GM21529 (cell line): ENCODE measurements at regions not wholly inside any gene's neighbourhood (a gene's known extent, or its start where the extent isn't known, plus 50 kb on each side); places are given as distances from the start of the nearest gene placed in this dataset.

Experiments
- ATAC-seq: cut with Tn5 transposase; IDR thresholded peaks from one replicate; pipeline ENCODE4 v1.9.1; 2021; ENCODE audit not compliant: unreplicated experiment

DNA sequence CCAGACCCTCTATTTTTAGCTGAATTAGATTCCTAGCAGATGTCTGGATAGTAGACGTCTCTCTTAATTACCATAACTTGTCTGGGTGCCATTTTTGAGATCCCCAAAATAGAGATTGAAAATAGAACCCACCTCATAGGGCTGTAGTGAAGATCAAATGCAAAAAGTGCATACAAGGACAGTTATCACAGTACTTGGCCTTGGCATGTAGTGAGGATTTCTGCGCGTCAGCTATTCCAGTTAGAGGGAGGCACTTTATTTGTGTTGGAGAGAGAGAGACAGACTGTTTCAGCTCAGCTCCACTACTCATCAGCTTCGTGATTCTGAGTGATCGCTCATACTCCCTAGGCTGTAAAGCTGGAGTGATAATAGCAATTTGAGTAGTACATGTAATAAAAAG lies 59.6 kb upstream of the CDH13 start:
- no peak for ATAC-seq

- ATAC-seq, result no peak
Observed at GRCh38 chr16:82563401-82563800, 63.4 kb upstream of the CDH13 start.

DNA sequence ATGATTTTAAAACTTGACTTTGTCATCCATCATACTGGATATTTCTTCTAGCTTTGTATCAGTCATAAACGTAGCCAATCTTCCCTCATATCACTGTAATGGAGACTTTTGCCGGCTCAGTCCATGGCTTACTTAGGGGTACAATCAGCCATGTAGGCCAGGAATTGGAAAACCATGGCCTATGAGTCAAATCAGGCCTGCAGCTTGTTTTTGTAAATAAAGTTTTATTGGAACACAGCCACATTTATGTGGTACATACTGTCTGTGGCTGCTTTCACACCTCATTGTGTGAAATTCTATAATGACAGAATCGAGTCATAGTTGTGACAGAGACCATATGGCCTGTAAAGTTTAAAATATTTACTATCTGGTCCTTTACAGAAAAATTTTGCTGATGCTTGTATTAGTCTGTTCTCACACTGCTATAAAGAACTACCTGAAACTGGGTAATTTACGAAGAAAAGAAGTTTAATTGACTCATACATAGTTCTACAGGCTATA lies 64.5 kb upstream of the CDH13 start:
- ATAC-seq, result no peak

DNA sequence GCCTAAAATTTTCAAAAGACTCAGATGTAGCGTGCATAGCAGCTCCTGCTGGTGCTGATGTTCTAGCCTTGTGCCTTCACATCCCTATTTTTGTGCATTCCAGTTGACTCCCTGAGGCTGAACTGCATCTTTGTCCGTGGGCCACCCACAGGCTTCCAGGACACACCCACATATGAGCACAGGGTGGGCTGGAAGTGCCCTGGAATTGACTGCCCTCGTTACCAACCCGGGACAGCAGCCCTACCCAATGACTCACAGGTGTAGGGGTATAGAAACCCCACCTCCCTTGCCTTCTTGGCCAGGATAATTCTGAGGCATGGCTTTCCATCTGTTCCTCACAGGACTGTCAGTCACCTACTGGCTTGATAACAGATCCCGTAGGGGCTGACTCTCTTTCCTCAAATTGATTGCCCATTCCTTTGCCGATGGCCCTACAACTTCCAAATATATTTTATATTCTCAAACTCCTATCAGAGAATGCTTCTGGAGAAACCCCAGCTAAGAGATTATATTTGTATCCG lies 65.9 kb upstream of the CDH13 start:
- ATAC-seq, result no peak

DNA sequence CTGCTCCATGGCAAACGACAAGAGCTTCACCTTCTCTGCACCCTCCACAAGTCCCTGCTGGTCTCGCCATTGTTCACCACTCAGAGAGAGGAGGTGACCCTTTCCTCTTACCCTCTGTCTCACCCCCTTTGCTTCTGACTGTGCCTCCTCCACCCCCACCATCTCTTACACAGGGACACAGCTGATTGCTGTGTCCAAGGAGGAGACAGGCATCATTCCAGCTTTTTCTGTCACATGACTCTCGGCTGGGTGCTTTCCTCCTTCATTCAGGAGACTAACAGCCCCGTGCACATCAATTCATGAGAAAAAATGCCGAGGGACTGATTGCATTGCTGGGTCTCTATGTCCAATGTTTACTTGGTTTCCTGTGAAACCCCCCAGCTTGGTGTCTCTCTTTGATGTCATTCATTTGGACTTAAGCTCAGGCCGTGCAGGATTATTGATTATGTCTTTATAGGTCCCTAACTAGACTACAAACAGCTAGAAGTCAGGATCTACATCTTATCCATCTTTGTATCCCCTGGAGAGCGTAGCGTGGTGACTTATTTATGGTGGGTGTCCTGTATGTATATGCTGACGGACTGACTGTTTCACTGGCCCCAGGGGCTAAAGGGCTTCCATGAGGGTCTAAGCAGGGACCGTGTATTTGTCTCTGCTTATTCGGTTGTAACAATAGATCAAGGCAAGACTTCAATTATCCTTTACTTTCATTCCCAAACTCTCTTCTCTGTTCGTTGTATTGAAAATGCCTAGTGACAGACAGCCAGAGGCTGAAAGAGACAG lies 82.2 kb upstream of the CDH13 start:
- no peak for ATAC-seq

GRCh38 chr16:82542714-82543113 lies 84.1 kb upstream of the CDH13 start:
- ATAC-seq, result no peak

- no peak for ATAC-seq
Observed at GRCh38 chr16:82541103-82541502, 85.7 kb upstream of the CDH13 start.

DNA sequence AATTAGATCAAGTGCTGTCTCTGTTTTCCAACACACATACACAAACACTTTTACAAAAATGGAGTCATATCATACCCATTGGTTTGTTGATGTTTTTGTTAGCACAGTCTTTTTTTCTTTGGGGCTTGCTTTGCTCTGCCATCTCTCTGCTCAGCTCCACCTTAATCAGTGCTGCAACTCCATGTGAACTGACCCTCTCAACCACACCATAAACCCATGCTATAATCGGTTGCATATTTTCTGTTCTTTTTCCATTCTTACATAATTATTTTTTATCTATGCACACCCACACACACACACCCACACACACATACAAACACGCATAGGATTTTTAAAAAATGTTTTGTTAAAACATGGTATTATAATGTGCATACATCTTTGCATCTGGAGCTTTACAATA lies 91.0 kb upstream of the CDH13 start:
- ATAC-seq, result no peak

DNA sequence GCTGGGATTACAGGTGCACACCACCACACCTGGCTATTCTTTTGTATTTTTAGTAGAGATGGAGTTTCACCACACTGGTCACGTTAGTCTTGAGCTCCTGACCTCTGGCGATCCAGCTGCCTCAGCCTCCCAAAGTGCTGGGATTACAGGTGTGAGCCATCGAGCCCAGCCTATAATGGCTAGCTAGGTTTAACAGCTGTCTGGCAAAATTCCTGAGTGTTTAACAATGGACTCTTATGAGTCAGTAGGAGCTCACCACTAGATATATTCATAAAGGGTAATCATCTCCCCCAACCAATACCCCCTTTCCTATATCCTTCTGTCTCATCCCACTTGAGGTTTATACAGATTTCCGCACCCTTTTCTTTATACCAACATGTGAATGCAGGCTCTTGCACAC lies 91.5 kb upstream of the CDH13 start:
- ATAC-seq, result no peak

GRCh38 chr16:82533189-82533588 lies 93.6 kb upstream of the CDH13 start:
- no peak for ATAC-seq

DNA sequence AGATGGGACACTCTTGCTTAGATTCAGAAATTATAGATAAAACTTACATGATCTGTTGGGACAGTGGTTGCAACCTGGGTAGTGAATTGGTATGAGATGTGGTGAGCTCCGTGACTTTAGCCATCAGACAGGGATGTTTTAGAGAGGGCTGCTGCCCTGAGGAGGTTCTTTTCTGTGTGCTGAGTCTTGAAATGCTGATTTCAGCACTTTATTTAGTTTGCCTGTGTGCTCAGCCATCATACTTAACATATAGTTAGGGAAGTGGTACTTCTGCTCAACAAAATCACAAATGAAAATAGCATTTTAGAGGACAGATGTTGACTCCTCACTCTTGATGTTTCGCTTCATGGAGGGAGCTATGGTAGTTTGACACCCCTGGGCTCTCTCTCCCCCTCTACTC lies 95.9 kb upstream of the CDH13 start:
- no peak for ATAC-seq

DNA sequence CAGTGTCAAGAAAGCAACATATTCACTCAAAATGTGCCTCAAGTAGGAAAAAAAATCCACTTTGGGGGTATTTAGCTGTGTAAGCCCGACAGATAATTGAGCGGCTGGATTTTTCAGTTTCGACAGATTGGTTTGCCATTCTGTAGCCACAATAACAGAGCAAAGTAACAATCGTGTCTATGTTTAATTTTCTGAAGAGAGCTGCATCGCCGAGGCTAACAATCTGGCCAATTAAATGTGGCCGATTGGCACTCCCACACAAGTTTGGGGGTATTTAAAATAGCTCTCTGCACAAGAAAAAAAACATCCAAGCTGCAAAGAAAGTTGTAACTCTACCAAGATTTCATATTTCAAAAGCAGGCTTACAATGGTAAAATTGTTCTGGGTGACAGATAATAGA lies 99.7 kb upstream of the CDH13 start:
- ATAC-seq, result no peak

GRCh38 chr16:82524976-82525375 lies 101.8 kb upstream of the CDH13 start:
- ATAC-seq, result no peak

- ATAC-seq, result no peak
Observed at GRCh38 chr16:82523815-82524214, 103.0 kb upstream of the CDH13 start.

- no peak for ATAC-seq
Observed at GRCh38 chr16:82522026-82522425, 104.7 kb upstream of the CDH13 start.

GRCh38 chr16:82518811-82519210 lies 108.0 kb upstream of the CDH13 start:
- ATAC-seq, result no peak

DNA sequence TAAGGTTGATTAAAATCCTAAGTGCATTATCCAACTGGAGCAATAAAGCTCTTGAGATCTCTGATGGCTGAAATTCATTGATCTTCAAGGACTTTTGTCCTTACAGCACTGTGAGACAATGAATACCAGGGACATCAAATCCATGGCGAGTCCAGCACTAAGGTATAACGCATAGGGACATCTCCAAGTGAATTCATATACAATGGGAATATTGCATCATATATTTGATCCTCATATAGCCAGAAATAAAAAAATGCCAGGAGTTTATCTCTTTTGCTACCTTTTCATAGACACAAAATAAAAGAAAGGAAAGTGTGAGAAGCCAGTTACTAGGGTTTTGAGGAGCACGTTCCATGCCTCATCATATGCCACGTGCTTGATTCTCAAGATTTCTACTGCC lies 112.5 kb upstream of the CDH13 start:
- ATAC-seq, result no peak

- ATAC-seq, result no peak
Observed at GRCh38 chr16:82510789-82511305, 115.9 kb upstream of the CDH13 start.

DNA sequence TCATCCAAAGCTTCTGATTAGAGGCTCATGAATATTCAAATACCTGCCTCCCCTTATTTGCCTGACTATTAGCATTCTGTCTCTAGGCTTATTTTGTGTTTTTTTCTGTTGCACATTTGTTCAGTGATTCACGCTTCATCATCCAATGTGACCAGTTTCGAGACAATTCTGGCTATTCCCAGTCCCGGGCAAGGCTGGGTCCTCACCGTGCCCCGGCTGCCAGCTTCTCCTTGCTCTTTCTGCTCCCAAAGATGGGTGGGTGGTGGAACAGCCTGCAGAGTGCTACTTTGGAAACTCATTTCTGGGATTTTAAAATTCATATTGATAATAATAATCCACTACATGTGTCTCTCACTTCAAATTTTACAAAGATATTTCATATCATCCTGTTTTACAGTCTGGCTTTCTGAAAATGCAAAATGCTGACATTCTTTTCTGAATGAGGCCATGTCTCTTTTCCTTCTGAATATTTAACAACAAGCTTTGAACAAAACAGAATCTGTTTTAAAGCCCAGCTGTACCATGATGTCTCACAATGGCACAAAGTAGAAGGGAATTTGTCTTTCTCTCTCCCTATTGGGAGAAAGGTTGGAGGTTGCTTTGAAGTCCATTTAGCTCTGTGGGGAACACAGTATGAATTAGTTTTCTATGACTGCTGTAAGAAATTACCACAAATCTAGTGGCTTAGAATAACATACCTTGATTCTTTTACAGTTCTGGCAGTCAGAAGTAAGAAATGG lies 116.9 kb upstream of the CDH13 start:
- no peak for ATAC-seq

DNA sequence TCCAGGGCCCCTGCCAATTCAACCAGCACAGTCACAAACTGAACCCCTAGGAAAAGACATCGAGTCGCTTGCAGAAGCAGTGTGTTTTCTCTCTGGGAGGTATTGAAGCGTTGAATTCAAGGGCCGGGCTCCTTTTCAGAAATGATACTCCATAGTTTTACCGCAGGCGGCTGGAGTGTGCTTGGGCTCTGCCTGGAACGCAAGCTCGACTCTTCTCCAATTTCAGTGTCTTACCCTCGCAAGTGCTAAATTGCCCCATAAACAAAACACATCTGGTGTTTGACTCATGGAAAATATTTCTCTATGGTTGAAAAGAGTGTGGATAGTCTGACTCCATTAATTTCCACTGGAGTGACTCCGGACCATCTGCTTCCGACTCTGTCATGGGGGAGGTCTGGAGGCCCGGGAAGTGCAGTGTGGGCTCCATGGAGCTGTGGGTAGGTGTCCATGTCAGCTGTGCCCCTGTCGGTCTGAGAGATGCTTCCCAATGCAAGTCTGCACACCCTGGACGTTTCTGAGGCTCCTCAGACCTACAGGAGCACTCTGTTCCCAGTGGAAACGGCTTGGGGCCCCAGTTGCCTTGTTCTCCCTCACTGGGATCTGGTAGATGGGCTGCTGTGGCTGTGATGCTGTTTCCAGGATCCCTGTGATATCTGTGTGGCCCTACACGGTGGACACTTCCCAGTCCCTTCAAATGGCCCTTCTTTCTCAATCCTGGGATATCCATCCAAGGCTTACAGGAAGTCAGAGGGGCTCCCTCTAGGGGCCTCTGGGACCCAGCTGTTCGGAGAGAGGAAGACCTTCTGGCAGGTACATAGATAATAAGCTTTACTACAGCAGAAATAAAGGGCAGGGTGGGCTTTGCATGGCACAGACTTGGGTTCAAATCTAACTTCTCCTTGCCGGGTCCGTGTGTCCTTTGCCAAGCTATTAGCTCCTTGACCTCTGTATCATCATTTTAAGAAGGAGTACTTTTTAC lies 119.8 kb upstream of the CDH13 start:
- ATAC-seq, result no peak

DNA sequence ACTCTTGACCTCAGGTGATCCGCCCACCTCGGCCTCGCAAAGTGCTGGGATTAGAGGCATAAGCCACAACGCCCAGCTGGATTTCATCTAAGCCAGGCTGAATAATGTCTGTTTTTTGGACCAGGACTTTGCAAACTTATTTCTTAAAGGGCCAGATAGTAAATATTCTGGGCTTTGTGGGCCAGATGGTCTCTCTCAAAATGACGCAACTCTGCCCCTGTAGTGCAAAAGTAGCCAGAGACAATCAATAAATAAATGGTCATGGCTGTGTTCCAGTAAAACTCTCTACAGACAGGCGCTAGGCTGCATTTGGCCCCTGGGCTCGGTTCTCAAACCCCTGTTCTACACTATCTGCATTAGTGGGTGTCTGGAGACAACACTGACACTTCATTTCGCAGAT lies 121.9 kb upstream of the CDH13 start:
- no peak for ATAC-seq
